Neural cell (in vitro differentiated cells): ENCODE measurements at regions not wholly inside any gene's neighbourhood (a gene's known extent, or its start where the extent isn't known, plus 50 kb on each side); places are given as distances from the start of the nearest gene placed in this dataset.
"Not testable (repeated sequence)": the region's sequence is repeated elsewhere in the genome, so short reads cannot be mapped to it uniquely, and the experiment has no call there.

Experiments
- CTCF ChIP-seq: fragments of 450-650 bp; IDR thresholded peaks from 2 replicates; pipeline ENCODE4 v1.5.1; 2014; ENCODE audit warnings: antibody characterized with exemption, mild to moderate bottlenecking, moderate library complexity; ENCODE audit not compliant: poor library complexity, severe bottlenecking
- EP300 ChIP-seq: fragments of 450-650 bp; conservative IDR thresholded peaks from 2 replicates; pipeline ENCODE4 v1.6.1; 2014; ENCODE audit warnings: antibody characterized with exemption, mild to moderate bottlenecking, moderate library complexity; ENCODE audit not compliant: poor library complexity, severe bottlenecking
- EZH2 ChIP-seq: fragments of 200-600, 300-800 bp; shearing (Covaris generic), sonication (generic); IDR thresholded peaks from 2 replicates; pipeline ENCODE4 v1.6.1; 2014; ENCODE audit warnings: antibody characterized with exemption, low read length, borderline replicate concordance, mild to moderate bottlenecking; ENCODE audit not compliant: insufficient read depth, poor library complexity, severe bottlenecking
- TAF1 ChIP-seq: IDR thresholded peaks from 2 replicates; pipeline ENCODE4 v1.6.1; 2012; ENCODE audit warnings: low read depth

GRCh38 chr2:62649087-62649486 lies 56.4 kb upstream of the EHBP1 start:
- TF ChIP-seq EP300, CTCF, TAF1, EZH2: not testable (repeated sequence)
